ENCODE measurements at regions not wholly inside any gene's neighbourhood (a gene's known extent, or its start where the extent isn't known, plus 50 kb on each side); places are given as distances from the start of the nearest gene placed in this dataset.
"Not testable (repeated sequence)": the region's sequence is repeated elsewhere in the genome, so short reads cannot be mapped to it uniquely, and the experiment has no call there.

DNA sequence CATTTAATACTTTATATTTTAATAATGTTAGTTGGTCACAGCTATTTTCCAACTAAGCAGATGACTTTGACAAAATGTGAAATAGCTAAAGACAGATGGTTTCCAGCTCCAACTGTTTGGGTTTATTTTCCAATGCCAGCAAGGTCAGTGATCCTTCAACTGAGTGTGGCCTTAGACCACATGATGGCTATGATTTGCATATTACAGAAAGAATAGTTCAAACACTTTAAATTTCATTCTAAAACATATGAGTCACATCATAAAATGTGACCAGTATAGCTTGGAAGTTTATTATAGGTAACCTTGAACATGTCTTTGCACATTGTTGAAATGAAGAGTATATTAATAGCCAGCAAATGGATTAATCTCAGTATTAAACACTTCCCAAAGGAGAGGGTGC is 454.0 kb upstream of the C1orf87 start:
- no peak for TF ChIP-seq CTCF (IDR thresholded peaks at IDR 0.05; ENCODE audit: low read depth, low read length, missing control alignments)
- no peak overlapping the region for H3K4me3 ChIP-seq (replicated peaks; ENCODE audit: low read depth, low read length)
- no peak for DNase-seq (ENCODE audit: extremely low read depth, low read depth)

- DNase-seq (ENCODE audit: extremely low read depth, low read depth), result no peak
- TF ChIP-seq CTCF (IDR thresholded peaks at IDR 0.05; ENCODE audit: low read depth, low read length, missing control alignments), result no peak
- H3K4me3 ChIP-seq (replicated peaks; ENCODE audit: low read depth, low read length), result no peak overlapping the region
These were observed 443.4 kb upstream of the C1orf87 start for GRCh38 chr1:60516996-60517395.

DNA sequence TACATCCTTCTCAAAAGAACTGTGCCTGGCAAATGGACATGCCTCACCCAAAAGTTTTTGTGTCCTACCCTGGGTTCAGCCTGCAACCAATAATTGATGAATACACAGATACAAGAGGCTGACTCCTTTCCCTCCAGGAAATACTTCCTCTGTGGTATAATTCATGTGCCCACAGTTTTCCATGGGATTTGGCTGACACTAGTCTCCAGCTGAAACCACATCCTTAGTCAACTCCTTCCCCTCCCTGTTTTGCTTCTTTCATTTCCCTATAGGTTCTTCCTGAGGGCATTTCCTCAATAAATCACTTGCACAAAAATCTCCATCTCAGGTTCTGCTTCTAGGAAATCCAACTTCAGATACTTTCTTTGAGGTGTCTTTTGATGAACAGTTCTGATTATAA is 436.6 kb upstream of the C1orf87 start:
- H3K4me3 ChIP-seq (replicated peaks; ENCODE audit: low read depth, low read length), result no peak overlapping the region
- TF ChIP-seq CTCF (IDR thresholded peaks at IDR 0.05; ENCODE audit: low read depth, low read length, missing control alignments), result no peak
- no peak for DNase-seq (ENCODE audit: extremely low read depth, low read depth)

DNA sequence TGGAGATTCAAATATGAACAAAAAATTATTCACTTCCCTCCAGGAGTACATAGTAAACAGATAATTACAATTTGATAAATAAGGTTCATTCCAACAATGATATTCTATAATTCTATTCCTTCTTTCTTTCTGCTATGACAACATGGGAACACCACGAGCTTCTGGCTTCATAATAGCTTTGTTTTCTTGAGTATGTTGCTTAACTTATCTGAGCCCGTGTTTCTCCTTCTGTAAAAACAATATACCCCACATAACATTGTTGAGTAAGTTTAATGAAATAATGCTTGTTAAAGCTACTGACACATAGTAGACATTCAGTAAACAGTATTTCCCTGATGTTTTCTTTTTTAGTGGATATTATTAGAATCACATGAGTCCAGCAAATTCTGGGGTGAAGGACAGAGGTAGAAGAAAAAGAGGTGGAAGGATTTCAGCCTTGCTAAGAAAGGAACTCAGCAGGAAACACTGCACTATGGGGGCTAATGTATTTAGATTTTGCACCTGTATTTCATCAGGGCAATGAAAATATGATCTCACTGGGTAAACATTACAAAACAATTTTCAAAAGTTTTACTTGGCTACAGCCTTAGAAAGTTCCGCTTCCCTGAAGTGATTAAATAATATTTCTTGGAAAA is 430.8 kb upstream of the C1orf87 start:
- no peak for DNase-seq (ENCODE audit: extremely low read depth, low read depth)
- no peak overlapping the region for H3K4me3 ChIP-seq (replicated peaks; ENCODE audit: low read depth, low read length)
- TF ChIP-seq CTCF (IDR thresholded peaks at IDR 0.05; ENCODE audit: low read depth, low read length, missing control alignments), result no peak

- no peak for TF ChIP-seq CTCF (IDR thresholded peaks at IDR 0.05; ENCODE audit: low read depth, low read length, missing control alignments)
- no peak for DNase-seq (ENCODE audit: extremely low read depth, low read depth)
- H3K4me3 ChIP-seq (replicated peaks; ENCODE audit: low read depth, low read length), result no peak overlapping the region
These were observed 429.8 kb upstream of the C1orf87 start for GRCh38 chr1:60503266-60503925.

DNA sequence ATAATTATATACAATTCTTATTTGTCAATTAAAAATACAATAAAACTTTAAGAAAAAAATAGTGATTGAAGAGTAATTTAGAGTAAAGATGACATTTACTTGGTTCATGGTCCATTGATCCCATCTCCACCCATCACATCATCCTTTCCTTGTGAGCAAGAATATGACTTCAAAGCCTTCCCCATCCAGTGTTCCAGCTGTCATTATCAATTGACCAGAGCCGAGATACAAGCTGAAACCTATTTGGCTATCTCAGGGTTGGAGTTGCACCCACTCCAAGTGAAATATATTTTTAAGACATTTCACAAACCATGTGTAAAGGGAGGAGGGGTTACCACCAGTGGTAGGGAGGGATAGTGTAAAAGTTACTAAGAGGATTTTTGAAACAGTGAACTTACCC is 428.9 kb upstream of the C1orf87 start:
- TF ChIP-seq CTCF (IDR thresholded peaks at IDR 0.05; ENCODE audit: low read depth, low read length, missing control alignments), result no peak
- DNase-seq (ENCODE audit: extremely low read depth, low read depth), result no peak
- H3K4me3 ChIP-seq (replicated peaks; ENCODE audit: low read depth, low read length), result no peak overlapping the region

GRCh38 chr1:60489916-60490480 is 416.4 kb upstream of the C1orf87 start:
- not testable (repeated sequence) for H3K4me3 ChIP-seq (replicated peaks; ENCODE audit: low read depth, low read length); DNase-seq (ENCODE audit: extremely low read depth, low read depth)

Data from HFF-Myc (cell line).